GM19452 (cell line): ENCODE measurements at regions not wholly inside any gene's neighbourhood (a gene's known extent, or its start where the extent isn't known, plus 50 kb on each side); places are given as distances from the start of the nearest gene placed in this dataset.

Source experiments
- ATAC-seq: cut with Tn5 transposase; IDR thresholded peaks from one replicate; pipeline ENCODE4 v1.9.1; 2021; ENCODE audit not compliant: unreplicated experiment

DNA sequence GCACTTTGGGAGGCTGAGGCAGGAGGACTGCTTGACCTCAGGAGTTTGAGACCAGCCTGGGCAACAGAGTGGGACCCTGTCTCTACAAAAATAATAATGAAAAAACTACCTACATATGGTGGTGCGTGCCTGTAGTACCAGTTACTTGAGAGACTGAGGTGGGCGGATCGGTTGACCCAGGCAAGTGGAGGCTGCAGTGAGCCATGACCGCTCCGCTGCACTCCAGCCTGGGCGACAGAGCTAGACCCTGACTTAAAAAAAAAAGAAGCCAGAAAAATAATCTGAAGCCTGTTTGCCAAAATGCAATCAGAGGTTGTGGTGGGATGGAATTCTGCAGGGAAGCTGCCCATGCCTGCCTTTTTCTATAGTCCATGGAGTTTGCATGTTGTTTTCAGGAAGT is 50.4 kb upstream of the GGTA1 start:
- no peak for ATAC-seq

DNA sequence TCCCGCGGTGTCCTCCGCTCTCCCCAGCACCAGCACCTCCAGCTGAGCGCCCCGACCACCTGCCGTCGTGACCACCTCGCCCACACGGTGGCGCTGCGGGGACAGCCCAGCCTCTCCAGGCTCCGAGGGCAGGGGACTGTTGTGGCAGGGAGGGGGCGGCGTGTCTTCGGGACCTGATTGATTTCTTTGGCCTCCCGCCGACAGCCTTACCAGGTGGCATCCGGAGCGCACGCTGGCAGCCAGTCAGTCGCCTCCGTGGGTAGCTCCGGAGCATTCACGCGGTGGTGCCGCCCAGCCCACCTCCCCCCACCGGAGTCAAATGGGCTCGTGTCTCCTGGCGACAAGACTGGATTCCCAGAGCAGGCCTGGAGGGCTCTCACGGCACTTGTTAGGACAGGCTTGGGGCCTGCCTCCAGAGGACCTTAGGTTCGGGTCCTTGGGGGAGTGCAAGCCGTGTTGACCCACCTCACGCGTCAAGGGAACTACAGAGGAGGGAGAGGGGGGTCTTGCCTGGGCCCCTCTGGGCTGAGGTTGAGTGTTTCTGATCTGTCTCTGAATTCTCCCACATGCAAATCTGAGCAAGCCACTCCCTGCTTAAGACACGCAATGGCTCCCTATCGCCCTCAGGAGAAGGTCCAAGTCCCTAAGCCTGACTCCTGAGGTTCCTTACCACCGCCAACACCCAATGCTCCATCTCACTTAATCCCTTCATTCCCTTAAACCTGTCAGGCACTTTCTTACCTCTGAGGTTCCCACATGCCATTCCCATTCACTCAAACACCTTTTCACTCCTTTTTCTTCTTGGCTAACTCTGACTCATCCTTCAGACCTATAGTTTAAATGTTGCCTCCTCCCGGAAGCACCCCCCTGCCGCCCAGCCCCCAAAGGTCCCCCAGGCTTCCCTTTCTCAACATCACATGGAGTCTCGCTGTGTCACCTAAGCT is 51.2 kb upstream of the GGTA1 start:
- no peak for ATAC-seq

DNA sequence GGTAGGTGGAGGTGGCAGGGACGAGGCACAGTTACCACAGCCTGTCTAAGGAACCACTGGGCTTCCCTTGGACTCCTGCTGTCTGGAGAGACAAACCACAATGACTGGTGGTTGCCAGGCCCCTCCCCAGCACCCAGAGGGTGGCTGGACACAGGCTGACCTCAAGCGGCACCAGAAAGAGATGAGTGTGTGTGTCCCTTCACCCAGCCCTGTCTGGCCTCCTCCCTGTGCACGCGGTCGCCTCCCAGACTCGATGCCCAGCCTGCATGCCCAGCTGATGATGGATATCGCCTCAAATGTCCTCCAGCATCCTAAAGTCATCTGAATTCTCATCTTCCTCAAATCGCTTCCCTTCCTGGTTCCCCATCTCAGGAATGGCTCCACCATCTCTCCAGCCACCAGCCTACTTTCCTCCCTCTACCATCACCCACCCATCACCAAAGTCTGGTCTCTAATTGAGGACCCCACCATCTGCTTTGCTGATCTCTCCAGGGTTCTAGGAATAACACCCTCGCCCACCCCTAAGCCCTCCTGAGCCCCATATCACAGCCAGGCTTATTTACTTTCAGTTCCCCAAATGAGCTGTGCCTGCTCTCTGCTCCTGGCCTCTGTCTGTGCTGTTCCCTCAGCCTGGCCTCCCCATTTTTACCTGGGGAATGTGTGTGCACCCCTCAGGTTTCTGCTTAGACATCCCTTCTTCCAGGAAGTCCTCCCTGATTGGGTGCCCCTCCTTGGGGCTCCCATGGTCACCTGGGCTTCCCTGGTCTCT is 52.5 kb upstream of the GGTA1 start:
- ATAC-seq: no peak

DNA sequence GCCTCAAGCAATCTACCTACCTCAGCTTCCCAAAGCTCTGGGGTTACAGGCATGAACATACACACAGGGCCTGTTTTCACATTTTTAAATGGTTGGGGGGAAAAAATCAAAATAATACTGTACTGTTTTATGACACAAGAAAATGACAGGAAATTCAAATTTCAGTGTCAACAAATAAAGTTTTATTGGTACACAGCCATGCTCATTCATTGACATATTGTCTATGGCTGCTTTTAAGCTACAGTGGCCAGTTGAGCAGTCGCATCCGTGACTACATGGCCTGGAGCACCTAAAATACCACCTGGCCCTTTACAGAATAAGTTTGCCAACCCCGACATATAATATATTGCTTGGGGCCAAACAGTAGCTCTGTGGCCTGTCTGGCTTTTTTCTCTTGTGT is 56.4 kb upstream of the GGTA1 start:
- ATAC-seq: no peak

DNA sequence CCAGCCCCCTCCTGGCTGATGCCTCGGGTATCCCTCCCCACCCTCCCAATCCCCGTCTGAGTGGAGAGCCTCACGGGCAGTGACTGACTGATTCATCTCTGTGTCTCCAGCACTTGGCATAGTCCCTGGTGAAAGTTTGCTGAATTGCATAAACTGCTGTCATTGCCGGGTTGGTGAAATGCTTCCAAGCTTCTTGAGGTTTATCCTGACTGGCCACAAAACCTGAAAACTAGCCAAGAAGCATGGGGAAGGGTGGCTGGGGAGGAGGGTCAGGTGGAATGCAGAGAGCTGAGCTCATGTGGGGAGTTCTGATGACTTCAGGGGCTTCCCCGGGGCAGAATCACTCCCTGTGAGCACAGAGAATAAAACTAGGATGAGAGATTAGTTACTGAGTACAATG is 56.9 kb upstream of the GGTA1 start:
- no peak for ATAC-seq

DNA sequence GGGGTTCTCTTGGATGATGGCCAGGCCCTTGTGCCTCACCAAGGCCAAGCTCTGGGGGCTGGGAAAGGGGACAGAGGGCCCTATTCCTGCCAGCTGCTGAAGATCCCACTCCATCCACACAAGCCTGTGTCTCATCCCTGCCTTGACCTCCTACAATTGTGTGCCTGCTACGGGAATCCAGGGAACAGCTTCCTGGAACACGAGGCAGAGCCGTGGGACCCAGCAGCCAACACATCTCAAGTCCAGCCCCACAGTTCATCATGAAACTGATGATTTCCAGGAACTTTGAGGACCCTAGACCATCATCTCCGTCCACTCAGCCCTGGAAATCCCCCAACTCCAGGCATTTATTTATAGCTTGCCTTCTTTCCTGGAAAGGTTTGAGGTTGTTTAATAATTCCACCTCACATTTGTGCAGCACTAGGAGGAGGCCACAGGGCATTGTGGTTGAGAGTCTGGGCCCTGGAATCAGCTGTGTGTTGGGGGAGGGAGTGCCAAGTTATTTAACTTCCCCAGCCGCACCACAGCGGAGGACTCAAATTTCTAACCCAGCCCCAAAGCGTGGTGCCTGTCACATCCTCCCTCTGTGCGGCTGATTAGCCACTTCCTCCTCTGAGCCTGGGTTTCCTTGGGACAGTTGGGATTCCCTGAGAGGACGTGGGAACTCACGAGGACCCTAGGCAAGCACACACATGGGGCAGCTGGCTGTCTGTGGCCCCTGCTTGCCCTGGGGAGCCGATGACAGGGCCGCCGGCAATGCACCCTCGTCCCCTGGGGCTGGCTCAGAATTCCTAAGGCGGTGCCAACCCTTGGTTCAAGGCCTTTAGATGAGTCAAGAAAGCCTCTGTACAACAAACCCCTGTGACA is 58.2 kb upstream of the GGTA1 start:
- ATAC-seq: peak; percentile 48

DNA sequence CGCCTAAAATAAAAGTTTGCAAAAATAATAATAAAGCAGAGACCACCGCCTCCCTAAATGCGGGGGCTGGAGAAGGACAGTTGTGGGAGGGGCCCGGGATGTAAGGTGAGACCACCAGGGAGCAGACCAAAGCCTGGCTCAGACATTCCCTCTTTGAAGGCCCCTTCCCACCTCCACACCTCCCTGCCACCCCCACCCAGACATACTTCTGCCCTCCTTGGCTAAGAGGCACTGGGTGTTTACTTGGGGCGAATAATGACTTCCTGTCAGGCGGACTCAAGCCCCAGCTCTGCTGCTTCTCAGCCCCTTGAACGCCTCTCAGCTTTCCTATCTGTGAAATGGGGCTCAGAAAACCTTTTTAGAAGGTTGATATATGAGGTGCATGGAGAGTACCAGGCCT is 58.8 kb upstream of the GGTA1 start:
- no peak for ATAC-seq

DNA sequence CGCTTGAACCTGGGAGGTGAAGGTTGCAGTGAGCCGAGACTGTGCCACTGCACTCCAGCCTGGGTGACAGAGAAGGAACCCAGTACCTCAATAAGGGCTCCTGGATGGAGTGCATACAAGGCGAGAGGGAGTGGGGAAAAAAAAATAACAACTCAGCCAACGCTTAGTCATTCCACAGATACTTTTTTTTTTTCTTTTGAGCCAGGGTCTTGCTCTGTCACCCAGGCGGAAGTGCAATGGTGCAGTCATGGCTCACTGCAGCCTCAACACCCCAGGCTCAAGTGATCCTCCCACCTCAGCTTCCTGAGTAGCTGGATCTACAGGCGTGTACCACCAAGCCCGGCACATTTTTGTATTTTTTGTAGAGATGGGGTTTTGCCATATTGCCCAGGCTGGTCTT is 59.5 kb upstream of the GGTA1 start:
- peak; percentile 64 for ATAC-seq

DNA sequence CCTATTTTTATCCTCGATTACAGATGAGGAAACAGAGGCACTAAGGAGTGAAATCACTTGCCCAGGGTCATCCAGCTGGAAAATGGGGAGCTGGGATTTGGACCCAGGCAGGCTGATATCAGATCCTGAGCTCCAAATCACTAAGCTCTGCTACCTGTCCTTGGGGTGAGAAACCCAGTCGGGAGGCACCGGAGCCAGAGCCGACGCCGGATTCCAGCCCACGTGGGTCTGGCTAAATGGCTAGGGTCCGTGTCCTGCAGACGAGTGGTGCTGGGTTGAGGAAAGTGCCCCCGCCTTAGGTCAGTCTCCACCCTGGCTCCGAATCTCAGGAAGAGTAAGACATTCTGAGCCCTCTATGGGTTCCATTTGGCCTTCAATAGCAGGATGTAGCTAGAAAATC is 61.3 kb upstream of the GGTA1 start:
- no peak for ATAC-seq

DNA sequence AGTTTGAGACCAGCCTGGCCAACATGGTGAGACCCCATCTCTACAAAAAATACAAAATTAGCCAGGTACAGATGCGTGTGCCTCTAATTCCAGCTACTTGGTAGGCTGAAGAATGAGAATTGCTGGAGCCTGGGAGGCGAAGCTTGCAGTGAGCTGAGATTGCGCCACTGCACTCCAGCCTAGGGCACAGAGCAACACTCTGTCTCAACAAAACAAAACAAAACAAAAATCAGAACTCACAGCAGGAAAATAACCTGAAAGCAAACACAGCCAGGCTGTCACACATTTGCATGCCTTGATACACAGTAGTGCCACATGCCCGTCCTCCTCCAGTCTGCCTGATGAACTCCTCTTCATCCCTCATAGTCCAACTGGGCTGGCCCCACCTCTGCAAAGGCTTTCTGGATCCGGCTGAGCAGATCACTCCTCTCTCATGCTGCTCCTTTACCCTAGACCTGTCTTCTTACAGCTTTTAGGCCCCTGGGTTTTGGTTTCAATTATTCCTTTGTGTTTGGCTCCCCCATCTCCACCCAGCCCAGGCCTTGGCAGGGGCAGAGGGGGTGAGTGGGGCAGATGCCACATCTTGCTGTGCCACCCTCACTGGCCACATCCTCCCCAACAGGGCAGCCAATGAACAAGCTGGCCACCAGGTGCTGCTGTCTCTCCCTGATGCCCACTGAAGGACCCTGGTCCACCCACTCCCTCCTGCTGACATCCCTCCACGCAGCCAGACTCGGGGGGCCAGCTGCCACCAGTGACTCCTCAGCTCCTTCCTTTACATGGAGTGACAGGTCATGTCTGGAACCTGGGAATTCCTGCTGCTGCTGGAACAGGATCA is 62.0 kb upstream of the GGTA1 start:
- no peak for ATAC-seq

DNA sequence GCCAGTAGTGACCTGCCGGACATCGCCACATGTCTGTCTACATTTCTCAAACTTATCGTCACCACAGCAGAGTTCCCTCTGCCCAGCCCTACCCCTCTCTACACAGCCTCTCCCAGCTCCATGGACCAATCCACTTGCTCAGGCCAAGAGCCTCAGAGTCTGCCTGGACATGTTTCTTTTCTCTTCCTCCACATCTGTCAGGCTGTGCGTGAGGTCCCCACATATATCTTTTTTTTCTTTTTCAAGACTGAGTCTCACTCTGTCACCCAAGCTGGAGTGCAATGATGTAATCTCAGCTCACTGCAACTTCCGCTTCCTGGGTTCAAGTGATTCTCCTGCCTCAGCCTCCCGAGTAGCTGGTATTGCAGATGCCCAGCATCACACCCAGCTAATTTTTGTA is 62.7 kb upstream of the GGTA1 start:
- no peak for ATAC-seq

DNA sequence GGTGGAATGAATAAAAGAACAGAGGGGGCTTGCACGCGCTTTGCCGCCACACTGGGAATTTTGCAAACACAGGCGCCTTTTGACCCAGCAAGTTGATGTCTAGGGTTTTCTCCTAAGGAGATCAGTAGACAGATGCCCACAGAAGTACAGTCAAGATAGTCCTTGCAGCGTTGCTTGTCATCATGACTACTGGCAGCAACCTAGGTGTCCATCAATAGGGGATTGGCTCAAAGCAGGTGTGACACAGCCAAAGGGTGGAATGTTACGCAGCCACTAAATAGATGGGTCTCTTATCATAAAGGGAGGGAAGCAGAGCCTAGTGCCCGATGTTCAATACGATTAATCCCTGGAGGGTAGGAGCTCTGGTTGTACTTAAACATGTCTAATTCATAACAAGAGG is 63.8 kb upstream of the GGTA1 start:
- ATAC-seq: no peak

DNA sequence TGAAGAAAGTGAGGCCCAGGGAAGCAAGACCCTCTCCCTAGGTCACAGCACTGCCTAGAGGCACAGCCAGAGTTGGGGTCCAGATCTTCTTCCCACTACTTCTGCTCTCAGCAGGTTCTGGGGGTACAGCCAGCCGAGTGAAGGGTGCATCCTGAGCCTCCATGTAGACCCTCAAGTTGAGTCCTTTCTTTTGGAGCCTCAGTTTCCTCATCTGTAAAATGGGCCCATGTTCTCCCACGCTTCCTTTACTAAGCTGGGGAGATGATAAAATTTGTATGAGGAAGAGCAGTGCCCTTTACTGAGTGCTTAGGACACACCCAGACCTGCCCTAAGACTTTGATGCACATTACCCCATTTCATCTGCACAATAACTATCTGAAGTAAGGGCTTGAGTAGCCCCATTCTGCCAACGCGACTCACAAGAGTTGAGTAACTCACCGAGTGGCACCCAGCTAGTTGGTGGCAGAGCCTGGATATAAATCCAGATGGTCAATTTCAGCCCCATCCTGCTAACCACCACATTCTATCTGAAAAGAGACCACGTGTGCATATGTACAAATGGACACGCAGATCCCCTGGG is 64.3 kb upstream of the GGTA1 start:
- ATAC-seq: no peak

DNA sequence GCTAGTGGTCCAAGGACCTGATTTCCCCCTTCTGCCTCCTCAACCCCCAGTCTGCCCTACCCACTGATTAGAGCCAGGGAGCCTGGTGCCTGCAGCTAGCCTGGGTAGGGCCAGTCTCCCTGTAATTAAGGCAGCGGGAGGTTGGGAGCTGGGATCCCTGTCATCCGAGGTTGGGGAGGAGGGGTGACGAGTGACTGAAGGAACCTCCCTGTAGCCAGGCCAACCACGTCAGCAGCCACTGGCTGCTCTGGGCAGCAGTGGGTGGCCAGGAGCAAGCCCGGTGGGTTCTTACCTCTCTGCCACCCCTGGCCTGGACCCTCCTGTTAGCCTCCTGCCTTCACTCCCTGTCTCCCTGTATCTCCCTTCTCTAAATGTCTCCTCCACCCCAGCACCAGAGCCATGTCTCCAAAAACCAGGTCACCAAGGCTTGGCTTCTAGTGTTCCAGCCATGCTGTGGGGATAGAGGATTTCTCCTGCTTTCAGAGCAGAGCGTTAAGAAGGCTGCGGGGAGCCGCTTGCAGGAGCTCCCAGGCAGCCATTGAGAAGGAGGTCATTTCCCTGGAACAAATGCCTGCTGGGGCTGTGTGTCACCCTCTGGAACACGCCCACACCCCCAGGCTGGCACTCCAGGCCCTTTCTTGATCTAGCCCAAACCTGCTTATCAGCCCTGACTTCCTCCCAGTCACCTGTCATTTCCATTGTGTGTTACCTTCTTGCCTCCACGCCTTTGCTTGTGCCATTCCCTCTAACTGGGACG is 65.0 kb upstream of the GGTA1 start:
- no peak for ATAC-seq

DNA sequence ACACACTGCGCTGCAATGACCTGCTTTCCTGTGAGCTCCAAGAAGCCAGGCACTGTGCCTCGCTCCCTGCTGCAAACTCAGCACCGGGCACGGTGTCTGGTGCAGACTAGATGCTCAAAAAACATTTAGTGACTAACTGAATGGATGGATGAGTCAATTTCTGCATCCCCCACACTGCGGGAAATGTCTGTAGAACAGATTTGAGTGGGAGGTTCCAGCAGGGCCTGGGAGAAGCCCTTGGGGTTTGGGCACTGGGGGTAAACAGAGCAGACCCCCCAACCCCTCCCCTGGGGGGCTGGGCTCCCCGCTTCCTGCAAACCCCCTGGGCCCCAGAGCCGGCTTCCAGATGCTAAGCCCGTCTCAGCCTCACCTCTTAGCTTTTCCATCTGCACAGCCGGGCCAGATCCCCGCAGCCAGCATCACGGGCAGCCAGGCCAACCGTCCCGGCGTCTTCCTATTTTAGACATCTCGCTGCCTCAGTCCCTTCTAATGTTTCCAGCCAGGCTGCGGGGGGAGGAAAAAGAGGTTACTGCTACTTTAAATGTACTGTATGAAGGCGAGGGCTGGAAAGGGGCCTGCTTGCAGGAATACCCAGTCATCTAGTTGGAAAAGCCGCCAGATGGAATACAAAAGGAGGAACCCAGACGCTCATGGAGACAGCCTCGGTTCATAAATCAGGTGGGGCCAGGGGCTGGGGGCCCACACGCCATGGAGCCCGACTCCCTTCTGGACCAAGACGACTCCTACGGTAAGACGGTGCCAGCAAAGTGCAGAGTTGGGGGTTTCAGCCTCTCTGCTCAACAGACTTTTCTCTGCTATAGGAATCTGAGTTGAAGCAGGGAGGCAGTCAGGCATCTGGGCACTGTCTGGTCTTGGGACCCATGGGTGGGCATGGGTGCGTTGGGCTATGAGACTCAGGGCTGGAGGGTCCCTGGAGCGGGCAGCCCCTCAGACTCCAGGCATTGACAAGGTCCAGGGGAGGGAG is 67.1 kb upstream of the GGTA1 start:
- ATAC-seq: no peak

DNA sequence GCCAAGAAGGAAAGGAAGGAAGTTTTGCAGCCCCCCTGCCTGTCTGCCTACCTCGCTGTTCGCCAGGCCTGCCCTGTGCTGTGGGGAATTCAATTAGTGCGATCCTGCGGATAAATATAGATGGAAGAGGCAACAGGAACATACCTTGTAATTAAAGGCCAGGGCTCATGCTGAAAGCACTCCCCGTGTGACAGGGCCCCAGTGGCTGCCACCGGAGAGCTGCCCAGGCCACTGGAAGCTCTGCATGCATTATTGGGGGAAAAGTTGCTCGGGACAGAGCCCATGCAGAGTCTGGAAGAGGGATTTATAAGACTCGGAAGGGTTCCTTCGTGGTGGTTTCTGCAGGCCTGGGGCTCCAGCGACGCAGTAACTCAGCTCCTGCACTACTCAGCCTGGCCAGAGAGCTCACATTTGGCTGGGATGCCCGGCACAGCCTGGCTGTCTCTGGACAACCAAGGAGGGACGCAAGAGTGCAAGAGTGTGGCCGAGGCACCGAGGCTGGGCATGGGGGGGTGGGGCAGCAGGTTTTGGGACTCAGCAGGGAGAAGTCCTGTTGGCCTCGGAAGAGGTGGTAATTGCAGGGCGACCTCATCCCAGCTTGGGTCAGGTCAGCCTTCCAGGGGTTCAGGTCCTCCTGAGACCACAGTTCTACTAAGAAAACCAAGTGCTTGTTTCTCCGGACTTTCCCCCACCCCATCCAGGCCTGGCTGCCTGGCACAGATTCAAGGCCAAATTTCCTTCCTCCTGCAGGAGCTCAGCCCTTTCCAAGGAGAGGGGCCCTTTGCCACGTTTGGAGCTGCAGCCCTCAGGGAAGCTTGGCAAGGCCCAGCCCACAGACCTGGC is 68.1 kb upstream of the GGTA1 start:
- ATAC-seq: no peak
